ENCODE measurements at regions not wholly inside any gene's neighbourhood (a gene's known extent, or its start where the extent isn't known, plus 50 kb on each side); places are given as distances from the start of the nearest gene placed in this dataset.

GRCh38 chr12:85695097-85695715, 141.0 kb downstream of the RASSF9 start:
- no peak for DNase-seq
- no peak for TF ChIP-seq CTCF (IDR thresholded peaks at IDR 0.05; ENCODE audit: low read depth, low read length)
- no peak overlapping the region for H3K4me3 ChIP-seq (ENCODE audit: low read depth, low read length)
- no peaks in the 10 kb centered on the region for H3K27me3 ChIP-seq
- H3K4me1 ChIP-seq: no peaks in the 10 kb centered on the region
- no peaks in the 10 kb centered on the region for H3K36me3 ChIP-seq
- no peaks in the 10 kb centered on the region for H3K9me3 ChIP-seq

- Histone ChIP-seq H3K9me3 (no peaks in the 10 kb centered on the region), H3K27me3 (no peaks in the 10 kb centered on the region), H3K36me3 (no peaks in the 10 kb centered on the region), H3K4me3 (ENCODE audit: low read depth, low read length) (no peak overlapping the region), H3K4me1 (no peaks in the 10 kb centered on the region)
- DNase-seq: no peak
- TF ChIP-seq CTCF (IDR thresholded peaks at IDR 0.05; ENCODE audit: low read depth, low read length): no peak
Observed at GRCh38 chr12:85697003-85697402, 139.2 kb downstream of the RASSF9 start.

- no peak for TF ChIP-seq CTCF (IDR thresholded peaks at IDR 0.05; ENCODE audit: low read depth, low read length)
- H3K36me3 ChIP-seq: no peaks in the 10 kb centered on the region
- H3K4me1 ChIP-seq: no peaks in the 10 kb centered on the region
- no peak for DNase-seq
- H3K4me3 ChIP-seq (ENCODE audit: low read depth, low read length): no peak overlapping the region
- H3K27me3 ChIP-seq: no peaks in the 10 kb centered on the region
- H3K9me3 ChIP-seq: no peaks in the 10 kb centered on the region
Observed at GRCh38 chr12:85698937-85699336, 137.3 kb downstream of the RASSF9 start.

- no peak overlapping the region for H3K4me3 ChIP-seq (ENCODE audit: low read depth, low read length)
- no peaks in the 10 kb centered on the region for H3K4me1 ChIP-seq
- TF ChIP-seq CTCF (IDR thresholded peaks at IDR 0.05; ENCODE audit: low read depth, low read length): no peak
- H3K27me3 ChIP-seq: no peaks in the 10 kb centered on the region
- no peaks in the 10 kb centered on the region for H3K9me3 ChIP-seq
- no peak for DNase-seq
- no peaks in the 10 kb centered on the region for H3K36me3 ChIP-seq
Observed at GRCh38 chr12:85708775-85709174, 127.4 kb downstream of the RASSF9 start.

GRCh38 chr12:85711735-85712390, 124.3 kb downstream of the RASSF9 start:
- H3K27me3 ChIP-seq: no peaks in the 10 kb centered on the region
- no peak for TF ChIP-seq CTCF (IDR thresholded peaks at IDR 0.05; ENCODE audit: low read depth, low read length)
- H3K4me3 ChIP-seq (ENCODE audit: low read depth, low read length): no peak overlapping the region
- no peak for DNase-seq
- H3K9me3 ChIP-seq: no peaks in the 10 kb centered on the region
- H3K4me1 ChIP-seq: no peaks in the 10 kb centered on the region
- H3K36me3 ChIP-seq: no peaks in the 10 kb centered on the region

- H3K36me3 ChIP-seq: no peaks in the 10 kb centered on the region
- no peaks in the 10 kb centered on the region for H3K27me3 ChIP-seq
- DNase-seq: no peak
- no peaks in the 10 kb centered on the region for H3K4me1 ChIP-seq
- H3K9me3 ChIP-seq: no peaks in the 10 kb centered on the region
- TF ChIP-seq CTCF (IDR thresholded peaks at IDR 0.05; ENCODE audit: low read depth, low read length): no peak
- no peak overlapping the region for H3K4me3 ChIP-seq (ENCODE audit: low read depth, low read length)
Observed at GRCh38 chr12:85713373-85713772, 122.8 kb downstream of the RASSF9 start.
